Progenitor cell of endocrine pancreas (in vitro differentiated cells): ENCODE measurements at regions not wholly inside any gene's neighbourhood (a gene's known extent, or its start where the extent isn't known, plus 50 kb on each side); places are given as distances from the start of the nearest gene placed in this dataset.

ENCODE experiments used
- DNase-seq: peaks from one replicate; pipeline ENCODE4 v3.0.0; 2021; ENCODE audit warnings: low spot score; ENCODE audit not compliant: unreplicated experiment
- H3K27ac Mint-ChIP-seq: 2 replicates; pipeline ENCODE4 v1.8.0; 2021; ENCODE audit warnings: mild to moderate bottlenecking, moderate library complexity, mixed read lengths
- H3K27me3 Mint-ChIP-seq: 2 replicates; pipeline ENCODE4 v1.8.0; 2021; ENCODE audit warnings: mixed read lengths
- H3K36me3 Mint-ChIP-seq: 2 replicates; pipeline ENCODE4 v1.8.0; 2022; ENCODE audit warnings: mixed read lengths; ENCODE audit not compliant: insufficient read depth
- H3K4me1 Mint-ChIP-seq: 2 replicates; pipeline ENCODE4 v1.8.0; 2021; ENCODE audit warnings: low read depth, mixed read lengths
- H3K4me3 Mint-ChIP-seq: 2 replicates; pipeline ENCODE4 v1.8.0; 2021; ENCODE audit warnings: low read depth, mild to moderate bottlenecking, moderate library complexity, mixed read lengths
- H3K9me3 Mint-ChIP-seq: 2 replicates; pipeline ENCODE4 v1.8.0; 2021; ENCODE audit warnings: low read depth, mixed read lengths
- TF ChIP-seq, protein P1 (sequence below): fragments of 200-600 bp; sonication (generic); IDR thresholded peaks from one replicate; pipeline ENCODE4 v1.5.0; 2021; ENCODE audit warnings: antibody characterized with exemption, mild to moderate bottlenecking; ENCODE audit not compliant: unreplicated experiment

DNA sequence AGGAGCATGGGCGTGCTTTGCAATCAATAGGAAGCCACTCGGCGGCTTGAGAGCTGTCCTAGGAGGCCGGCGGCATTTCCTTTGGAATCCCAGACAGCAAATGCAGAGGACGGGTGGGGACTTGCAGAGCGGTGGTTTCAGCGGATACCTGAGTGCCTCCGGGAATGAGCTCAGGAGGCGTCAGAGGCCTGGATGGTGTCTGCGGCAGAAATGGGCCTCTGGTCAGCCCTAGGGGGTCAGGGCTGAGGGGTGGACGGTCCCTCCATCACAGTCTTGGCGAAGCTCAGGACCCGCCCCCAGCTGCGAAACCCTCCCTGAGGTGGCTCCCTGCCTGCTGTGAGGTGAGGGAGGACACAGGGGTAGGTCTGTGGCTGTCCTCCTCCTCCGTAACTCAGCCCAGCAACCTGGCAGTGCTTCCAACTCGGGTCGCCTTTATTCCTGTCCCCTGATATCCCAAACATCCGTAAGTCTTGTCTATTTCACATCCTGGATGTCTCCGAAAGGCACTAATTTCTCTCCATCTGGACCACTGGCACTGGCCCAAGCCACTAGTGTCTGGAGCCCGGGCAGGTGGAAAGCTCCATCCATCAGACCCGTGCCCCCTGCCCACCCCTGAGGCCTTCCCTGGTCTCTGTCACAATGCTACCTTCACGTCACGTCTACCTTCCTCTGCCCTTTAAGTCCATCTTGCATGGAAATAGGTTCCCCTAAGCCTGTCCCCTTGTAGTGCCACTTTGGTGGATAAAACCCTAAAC lies 686.6 kb downstream of the BRD1 start:
- H3K27ac Mint-ChIP-seq: no peak overlapping the region
- H3K4me3 Mint-ChIP-seq: no peak overlapping the region
- TF ChIP-seq, protein P1, sequence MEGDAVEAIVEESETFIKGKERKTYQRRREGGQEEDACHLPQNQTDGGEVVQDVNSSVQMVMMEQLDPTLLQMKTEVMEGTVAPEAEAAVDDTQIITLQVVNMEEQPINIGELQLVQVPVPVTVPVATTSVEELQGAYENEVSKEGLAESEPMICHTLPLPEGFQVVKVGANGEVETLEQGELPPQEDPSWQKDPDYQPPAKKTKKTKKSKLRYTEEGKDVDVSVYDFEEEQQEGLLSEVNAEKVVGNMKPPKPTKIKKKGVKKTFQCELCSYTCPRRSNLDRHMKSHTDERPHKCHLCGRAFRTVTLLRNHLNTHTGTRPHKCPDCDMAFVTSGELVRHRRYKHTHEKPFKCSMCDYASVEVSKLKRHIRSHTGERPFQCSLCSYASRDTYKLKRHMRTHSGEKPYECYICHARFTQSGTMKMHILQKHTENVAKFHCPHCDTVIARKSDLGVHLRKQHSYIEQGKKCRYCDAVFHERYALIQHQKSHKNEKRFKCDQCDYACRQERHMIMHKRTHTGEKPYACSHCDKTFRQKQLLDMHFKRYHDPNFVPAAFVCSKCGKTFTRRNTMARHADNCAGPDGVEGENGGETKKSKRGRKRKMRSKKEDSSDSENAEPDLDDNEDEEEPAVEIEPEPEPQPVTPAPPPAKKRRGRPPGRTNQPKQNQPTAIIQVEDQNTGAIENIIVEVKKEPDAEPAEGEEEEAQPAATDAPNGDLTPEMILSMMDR: no peak
- no peaks in the 10 kb centered on the region for H3K36me3 Mint-ChIP-seq
- H3K4me1 Mint-ChIP-seq: no peaks in the 10 kb centered on the region
- no peak for DNase-seq
- no peaks in the 10 kb centered on the region for H3K9me3 Mint-ChIP-seq
- H3K27me3 Mint-ChIP-seq: peaks cover 17% of the 10 kb centered on the region

DNA sequence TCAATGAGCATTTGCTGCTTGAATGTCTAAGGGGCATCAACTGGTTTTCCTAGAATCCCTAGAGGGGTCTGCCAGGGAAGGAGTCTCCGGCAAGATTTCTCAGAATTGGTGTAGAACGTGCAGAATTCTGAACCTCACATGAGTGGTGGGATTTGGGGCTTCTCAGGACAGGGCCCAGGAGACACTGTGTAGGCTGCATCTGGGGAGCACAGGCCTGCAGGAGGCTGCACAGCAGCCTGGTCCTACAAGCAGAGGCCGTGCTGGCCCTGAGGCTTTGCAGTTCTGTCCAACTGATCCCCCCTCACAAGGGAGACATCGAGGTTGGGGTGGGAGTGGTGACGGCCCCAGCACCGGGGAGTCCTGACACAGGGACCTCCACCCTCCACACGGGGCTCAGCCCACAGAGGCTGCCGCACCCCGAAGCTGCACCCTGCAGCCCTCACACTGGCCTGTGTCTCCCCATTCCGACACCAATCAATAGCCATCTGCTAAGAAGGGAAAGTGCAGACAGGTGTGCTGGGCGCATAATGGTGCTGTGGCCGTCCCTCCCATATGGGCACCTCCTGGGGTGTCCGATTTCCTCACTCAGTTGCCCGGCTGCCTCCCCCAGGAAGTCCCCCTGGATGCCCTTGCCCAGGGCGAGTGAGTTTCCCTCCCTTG lies 688.1 kb downstream of the BRD1 start:
- Mint-ChIP-seq H3K9me3 (no peaks in the 10 kb centered on the region), H3K36me3 (no peaks in the 10 kb centered on the region), H3K4me3 (no peak overlapping the region), H3K27me3 (peaks cover 21% of the 10 kb centered on the region), H3K4me1 (no peaks in the 10 kb centered on the region), H3K27ac (no peak overlapping the region)
- TF ChIP-seq, protein P1: no peak
- no peak for DNase-seq

DNA sequence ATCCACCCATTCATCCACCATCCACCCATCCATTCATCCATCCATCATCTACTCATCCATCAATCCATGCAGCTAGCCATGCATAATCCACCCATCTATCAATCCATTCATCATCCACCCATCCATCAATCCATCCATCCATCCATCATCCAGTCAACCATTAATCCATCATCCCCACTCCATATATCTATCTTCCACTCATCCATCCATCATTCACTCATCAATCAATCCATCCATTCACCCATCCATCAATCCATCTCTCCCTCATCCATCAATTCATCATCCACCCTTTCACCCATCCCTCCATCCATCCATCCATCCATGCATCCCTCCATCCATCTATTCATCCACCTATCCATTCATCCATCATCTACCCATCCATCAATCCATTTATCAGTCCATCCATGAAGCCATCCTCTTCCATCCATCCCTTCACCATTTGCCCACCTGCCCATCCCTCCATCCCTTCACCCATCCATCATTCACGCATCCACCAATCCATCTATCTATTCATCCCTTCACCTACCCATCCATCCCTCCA lies 689.4 kb downstream of the BRD1 start:
- TF ChIP-seq, protein P1: no peak
- no peaks in the 10 kb centered on the region for H3K36me3 Mint-ChIP-seq
- no peak for DNase-seq
- H3K9me3 Mint-ChIP-seq: no peaks in the 10 kb centered on the region
- H3K27ac Mint-ChIP-seq: no peak overlapping the region
- H3K27me3 Mint-ChIP-seq: peaks cover 21% of the 10 kb centered on the region
- H3K4me3 Mint-ChIP-seq: no peak overlapping the region
- H3K4me1 Mint-ChIP-seq: no peaks in the 10 kb centered on the region

DNA sequence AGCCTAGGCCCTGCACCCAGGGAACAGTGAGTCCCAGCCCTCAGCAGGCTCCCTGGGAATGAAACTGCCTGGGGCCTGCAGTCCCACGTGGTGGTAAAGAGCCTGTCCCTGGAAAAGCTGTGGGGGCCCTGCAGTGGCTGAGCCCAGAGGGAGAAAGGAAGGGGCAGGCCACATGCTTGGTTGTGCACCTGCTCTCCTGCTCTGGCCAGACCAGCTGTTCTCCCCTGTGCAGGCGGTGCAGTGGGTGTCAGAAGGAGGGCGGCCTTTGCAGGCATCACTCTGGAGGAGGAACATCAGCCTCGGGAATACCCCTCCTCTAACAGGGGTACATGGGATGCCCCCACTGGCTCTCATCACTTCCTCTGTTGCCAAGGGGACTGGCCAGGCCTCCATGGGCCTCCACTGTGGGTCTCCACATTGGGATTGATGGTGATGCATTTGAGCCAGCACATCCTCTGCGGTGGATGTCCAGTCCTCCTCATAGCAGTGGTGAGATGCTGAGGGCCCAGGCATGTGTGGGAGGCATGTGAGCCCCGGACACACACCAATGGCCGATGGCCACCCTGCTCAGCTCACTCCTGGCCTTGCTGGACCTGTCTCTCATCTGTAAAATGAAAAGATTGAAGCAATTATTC lies 690.4 kb downstream of the BRD1 start:
- no peak for DNase-seq
- no peaks in the 10 kb centered on the region for H3K4me1 Mint-ChIP-seq
- H3K27me3 Mint-ChIP-seq: peaks cover 21% of the 10 kb centered on the region
- no peak overlapping the region for H3K4me3 Mint-ChIP-seq
- no peaks in the 10 kb centered on the region for H3K36me3 Mint-ChIP-seq
- TF ChIP-seq, protein P1: no peak
- H3K9me3 Mint-ChIP-seq: no peaks in the 10 kb centered on the region
- H3K27ac Mint-ChIP-seq: no peak overlapping the region

DNA sequence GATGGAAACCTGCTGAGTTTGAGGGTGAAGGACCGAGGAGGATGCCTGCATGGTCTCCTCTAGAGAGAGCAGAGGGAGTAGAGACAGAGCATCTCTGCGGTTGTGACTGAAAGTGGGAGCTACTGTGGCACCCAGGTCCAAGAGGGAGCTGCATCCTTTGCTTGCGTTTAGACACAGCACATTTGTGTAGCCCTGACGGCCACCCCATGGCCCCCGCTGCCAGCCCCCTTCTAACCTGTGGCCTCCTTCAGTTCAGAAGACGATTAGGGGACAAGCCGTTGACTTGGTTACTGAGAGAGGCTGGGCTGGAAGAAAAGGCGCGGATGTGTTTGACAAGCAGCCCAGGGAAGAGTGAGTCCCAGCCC lies 690.9 kb downstream of the BRD1 start:
- Mint-ChIP-seq H3K4me1 (no peaks in the 10 kb centered on the region), H3K4me3 (no peak overlapping the region), H3K27me3 (peaks cover 19% of the 10 kb centered on the region), H3K36me3 (no peaks in the 10 kb centered on the region), H3K27ac (no peak overlapping the region), H3K9me3 (no peaks in the 10 kb centered on the region)
- DNase-seq: no peak
- TF ChIP-seq, protein P1: no peak
